CD4-positive, alpha-beta T cell treated with Interleukin-17A for 1 hour (primary cell): ENCODE measurements at regions not wholly inside any gene's neighbourhood (a gene's known extent, or its start where the extent isn't known, plus 50 kb on each side); places are given as distances from the start of the nearest gene placed in this dataset.

ENCODE experiments used
- DNase-seq: peaks from one replicate; pipeline ENCODE4 v3.0.0-alpha.2; 2020

DNA sequence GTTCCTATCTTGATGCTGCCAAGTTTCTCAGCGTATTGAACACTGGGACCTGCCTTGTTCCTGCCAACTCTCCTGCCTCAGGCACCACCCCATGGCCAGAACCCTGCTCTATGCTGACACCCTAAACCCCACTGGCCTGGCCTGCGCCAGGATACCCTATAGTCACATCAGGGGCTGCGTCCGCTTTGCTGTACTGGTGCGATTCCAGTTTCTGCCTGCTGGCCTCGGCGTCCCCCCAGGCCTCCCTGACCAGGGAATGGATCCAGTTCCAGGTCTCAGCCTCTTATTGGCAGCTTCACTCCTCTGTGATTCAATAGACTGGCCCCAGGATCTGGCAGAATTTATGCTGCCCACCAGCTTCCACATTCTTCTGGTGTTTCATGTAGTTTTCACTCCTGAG, 55.0 kb downstream of the GPR6 start:
- DNase-seq, result no peak

DNA sequence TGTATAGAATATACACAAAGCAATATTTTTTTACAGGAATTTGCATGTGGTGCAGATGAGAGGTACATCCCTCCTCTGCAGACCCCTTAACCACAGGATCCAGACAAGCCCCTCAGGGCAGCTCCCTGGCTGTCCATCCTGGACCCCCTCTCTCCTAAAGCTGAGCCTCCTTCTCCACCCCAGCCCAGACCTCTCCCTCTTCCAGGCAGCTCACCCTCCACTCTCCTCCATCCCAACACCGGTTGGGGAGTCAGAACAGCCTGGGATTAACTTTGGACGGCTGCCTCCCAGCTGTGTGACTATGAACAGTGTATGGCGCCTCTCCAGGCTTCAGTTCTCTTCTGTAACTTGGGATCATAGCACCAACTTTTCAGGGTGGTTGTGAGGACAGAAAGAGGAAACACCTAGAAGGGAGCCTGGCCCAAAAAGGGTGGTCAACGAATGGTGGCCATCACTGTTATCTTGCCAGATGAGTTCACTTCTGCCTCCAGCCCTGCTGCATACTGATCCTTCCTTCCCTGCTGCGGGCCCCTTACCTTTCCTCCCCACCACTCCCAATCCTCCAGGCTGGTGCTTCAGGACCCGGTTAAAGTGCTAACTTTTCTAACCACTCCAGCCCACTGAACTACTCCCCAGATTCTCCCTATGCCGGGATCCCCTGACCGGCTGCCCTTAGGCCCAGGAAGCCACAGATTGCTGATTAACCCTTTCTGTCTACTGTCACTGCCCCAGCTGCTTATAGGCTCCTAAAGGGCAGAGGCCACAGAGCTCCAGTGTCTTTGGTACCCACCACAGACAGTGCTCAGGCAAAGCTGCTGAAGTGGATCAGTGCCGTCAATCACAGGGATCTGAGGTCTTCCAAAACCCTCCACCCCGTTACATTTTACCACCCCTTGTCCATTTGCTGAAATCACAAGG, 55.9 kb downstream of the GPR6 start:
- no peak for DNase-seq

DNA sequence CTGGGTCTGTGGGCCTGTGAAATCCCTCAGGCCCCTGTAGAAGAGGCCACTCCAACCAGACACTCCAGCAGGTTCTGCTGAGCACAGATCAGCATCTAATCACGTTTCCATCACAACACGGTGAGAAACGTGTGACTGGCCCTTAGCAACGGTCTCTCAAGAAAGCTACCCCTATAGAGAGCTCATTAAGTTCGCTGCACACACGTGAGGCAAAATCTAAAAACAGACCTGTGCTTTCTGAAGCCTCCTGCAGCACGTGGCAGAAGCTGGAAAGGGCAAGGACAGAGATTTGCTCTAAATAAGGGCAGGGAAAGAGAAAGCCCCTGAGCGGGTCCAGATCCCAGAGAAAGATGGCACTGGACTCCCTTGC, 56.5 kb downstream of the GPR6 start:
- DNase-seq, result no peak

DNA sequence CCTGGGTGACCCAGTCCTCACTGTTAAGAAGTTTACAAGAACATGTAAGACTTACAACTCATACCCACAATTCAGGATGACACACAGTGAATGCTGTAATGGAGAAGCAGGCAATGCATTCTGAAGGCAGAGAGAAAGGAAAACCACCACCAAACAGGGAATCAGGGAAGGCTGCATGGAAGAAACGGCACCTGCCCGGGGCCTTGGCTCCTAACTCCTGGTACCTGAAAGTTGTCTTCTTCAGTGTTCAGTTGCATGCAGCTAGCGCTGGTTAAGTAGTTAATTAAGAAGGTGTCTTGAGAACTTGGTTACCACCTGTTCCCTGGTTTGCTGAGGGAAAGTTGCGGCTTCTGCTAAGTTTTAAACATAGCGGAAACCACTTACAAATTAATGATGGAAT, 57.2 kb downstream of the GPR6 start:
- no peak for DNase-seq

DNA sequence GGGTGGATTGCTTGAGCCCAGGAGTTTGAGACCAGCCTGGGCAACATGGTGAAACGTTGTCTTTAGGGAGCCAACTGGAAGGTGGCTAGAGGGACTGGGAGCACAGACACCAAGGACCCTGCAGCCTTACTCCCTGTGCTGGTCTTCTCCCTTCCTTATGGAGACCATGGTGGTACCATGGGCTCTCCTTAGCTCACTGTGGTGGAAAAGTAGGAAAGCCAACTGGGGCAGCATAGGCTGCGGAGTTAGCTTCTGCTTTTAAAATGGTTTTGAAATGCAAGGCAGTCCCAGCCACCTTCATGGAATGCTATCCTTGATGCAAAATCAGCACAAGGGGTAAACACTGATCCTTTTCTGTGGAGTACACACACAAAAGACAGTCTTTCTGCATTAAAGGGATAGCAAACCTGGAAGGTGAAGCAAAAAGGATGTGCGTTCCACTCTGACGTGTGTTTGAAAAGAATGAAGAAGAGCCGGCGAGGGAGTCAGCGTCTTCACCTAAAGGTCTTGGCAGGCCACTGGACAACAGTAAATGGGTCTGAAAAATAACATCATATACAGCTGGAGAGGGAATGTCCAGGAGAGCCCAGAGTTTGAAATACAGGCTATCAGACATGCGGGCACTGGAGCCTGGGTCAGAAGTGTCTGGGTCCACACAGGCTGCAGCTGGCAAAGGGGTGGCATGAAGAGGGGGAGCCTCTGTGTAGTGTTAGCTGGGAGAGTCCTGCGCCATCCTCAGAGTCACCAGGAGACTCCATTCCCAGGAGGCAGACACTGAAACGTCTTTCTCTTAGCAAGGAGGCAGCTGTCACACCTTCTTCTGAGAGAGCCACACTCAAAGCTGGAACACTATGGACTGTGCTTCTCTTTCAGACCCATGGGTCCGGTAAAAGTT, 58.5 kb downstream of the GPR6 start:
- DNase-seq, result no peak

DNA sequence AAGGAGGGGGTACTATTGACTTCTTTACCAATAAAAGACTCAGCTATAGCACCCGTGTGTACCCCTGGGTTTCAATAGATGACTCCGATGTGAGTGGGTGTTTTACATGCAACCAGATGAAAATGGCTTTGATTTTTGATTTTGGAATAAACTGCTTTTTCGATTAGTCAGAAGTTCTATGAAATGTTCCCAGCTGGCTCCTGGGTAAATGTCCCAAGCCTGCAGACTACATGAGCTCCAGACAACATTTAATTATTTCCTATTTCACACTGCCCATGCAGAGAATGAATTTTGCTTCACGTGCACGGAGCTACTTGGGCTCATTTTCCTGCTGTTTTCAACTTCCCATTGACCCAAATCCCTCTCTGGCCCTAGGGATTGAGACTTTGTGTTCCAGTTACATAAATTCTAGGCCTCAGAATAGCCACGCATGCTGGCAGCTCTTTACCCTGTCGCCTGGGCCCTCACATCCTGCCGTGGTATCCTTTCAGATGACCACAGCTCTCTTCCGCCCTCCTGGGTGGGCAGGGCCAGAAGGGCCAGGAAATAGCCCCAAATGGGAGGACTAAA, 59.7 kb downstream of the GPR6 start:
- no peak for DNase-seq

DNA sequence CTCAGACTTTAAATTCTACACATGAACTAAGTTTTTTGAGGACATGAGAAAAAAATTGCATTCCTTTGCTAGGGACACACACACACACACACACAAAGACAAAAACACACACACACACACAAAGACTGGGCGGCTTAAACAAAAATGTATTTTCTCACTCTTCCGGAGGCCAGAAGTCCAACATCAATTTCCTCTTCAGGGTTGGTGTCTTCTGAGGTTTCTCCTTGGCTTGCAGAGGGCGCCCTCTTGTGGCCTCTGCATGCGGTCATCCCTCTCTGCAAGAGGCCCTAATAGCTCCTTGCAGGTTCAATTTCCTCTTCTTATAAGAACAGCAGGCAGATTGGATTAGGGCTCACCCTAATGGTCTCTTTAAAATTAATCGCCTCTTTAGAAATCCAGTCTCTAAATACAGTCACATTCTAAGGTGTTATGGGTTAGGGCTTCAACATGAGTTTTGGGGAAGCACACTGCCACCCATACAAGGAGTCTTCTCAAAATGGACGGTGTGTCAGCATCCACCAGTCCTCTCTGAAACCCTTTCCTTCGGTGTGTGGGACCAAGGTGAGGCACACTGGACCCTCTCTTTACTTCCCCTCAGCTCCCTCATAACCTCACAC, 61.4 kb downstream of the GPR6 start:
- peak; percentile 83 for DNase-seq

DNA sequence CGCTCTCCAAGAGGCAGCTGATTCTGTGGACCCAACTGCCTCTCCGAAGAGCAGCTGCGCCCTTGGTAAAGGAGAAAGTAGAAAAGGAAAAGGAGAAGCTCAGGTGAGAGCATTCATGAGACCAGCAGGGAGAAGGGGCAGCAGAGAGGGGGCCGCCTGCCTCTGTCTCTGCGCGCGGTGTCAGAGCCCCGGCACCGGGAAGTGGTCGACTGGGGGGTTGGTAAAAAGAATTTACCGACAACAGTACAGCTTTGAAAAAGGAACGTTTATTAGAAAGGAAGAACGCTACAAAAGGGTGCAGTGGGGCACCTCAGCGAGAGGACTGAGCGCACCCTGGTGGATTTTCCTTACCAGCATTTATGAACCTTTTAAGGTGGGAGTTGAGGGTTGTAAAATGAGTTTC, 61.9 kb downstream of the GPR6 start:
- peak; percentile 50 for DNase-seq

DNA sequence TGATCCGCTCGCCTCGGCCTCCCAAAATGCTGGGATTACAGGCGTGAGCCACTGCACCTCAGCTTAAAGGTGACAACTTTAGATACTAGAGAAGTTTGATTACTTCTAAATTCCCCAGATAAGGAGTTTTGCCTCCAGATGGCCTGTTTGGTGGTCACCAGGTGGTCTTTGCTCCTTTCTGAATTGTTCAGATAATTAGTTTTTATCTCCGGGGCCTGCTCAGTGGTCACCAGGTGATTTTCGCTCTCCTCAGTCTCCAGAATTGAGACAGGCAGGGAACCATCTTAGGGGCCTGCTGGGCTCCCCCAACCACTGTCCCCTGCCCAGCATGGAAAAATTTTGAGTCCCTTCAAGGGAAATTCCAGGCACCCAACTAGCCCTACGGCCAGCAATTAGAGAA, 62.6 kb downstream of the GPR6 start:
- DNase-seq, result no peak

DNA sequence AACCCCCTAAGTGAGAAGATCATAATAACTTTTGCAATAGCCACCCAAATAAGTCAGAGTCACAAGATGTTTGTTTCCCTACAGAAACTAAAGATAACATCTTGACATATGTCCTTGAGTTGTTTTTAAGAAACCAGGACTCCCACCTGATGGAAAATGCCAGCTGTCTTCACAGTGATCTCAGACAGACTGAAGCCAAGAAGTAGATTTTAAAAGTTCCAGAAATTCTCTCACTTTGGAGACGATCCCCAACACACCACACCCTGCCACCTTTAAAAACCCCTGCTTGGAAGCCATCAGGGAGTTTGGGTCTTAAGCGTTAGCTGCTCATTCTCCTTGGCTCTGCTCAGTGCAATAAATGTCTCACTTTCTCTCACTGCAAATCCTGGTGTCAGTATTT, 63.0 kb downstream of the GPR6 start:
- DNase-seq, result no peak

DNA sequence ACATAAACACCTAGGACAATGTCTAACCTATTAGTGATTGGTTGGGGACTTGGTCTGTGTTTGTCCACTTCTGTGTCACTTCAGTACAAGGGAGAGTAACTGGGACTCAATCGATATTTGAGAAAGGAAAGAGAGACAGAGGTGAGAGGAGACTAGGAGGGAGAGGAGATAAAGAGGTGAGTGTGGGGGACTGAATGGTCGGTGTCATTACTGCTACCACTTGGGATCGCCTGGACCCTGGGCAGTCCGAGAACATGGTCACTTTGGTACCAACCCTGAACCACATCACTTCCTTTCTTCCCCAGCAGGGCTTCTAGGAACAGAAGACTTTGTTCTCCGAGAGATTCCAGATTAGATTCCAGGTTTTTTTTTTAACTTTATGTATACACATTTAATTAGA, 63.7 kb downstream of the GPR6 start:
- no peak for DNase-seq

DNA sequence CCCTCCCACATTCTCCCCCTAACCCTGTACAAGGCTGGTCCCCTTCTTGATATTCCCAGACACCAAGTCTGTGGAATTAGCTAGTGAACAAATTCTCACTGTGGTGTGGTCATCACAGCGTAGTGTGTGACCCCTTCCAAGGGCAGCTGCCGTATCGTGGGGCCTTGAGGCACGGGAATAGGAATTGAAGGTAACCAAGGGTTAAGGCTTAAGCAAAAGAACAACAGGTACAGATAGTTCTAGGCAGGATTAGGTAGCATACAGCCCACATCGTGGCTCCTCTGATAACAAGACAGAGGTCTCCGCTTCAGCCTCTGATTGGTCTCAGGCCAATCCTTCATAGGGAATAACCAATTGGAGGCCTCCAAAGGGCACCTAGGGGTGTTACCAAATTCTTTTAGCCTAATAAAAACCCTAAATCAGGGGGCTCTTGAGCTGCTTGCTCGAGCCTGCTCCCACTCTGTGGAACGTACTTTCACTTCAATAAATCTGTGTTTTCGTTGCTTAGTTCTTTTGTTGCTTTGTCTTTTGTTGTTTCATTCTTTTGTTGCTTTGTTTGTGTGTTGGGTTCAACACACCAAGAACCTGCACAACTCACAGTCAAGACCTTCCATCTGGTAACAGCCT, 64.7 kb downstream of the GPR6 start:
- DNase-seq, result no peak

DNA sequence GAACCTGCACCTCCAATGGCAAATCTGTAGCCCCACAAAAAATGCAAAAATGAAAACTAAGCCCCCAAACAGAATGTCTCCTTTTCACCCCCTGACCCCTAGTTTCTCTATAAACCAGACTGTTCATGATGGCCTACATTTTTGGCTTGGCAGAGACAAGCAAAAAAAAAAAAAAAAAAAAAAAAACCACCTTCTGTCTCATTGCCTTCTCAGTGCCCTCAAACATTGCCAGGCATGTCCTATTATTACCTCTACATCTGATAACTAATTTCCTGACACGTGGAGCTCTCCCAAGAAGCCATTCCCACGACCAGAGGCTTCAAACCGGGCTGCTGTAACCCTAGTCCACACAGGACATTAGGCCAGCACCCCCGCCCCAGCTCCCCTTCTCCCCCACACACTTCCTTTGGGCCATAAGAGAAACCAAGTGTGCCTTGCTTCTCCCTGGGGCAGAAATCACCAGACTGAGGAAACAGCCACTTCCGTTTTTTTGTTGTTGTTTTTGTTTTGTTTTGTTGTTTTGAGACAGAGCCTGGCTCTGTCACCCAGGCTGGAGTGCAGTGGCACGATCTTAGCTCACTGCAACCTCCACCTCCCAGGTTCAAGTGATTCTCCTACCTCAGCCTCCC, 65.4 kb downstream of the GPR6 start:
- no peak for DNase-seq

DNA sequence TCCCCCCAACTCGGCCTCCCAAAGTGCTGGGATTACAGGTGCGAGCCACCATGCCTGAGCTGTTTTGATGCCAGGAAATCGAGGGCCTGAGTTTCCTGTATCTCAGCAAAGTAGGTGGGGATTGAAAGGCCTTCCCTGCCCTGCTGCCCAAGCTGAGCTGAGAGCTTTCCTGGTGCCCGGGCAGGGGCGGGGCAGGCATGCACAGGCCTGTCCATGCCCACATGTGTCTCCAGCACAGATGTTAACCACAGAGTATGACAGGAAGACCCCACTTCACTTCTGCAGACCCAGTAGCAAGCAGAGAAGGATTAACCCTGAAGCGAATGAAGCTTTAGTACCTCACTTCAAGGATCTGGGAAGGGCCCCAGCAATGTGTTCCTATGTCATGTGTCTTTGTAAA, 66.0 kb downstream of the GPR6 start:
- DNase-seq, result no peak

DNA sequence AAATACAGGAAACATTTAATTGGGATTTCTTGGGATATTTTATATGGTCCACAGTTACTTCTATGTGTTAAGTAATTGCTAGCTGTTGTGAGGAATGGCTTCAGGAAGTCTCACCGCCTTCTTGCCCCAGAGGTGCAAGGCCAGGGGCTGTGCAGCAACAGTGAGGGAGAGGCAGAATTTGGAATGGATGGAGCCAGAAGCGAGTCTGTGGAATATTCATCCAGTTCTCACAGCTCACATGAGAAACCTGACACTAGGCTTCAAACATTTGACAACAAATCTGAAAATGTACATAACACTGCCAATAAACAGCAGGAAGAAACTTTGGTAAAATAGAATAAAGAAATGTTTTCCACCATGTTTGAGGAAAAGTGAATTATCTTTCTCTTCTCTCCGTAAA, 66.5 kb downstream of the GPR6 start:
- no peak for DNase-seq

DNA sequence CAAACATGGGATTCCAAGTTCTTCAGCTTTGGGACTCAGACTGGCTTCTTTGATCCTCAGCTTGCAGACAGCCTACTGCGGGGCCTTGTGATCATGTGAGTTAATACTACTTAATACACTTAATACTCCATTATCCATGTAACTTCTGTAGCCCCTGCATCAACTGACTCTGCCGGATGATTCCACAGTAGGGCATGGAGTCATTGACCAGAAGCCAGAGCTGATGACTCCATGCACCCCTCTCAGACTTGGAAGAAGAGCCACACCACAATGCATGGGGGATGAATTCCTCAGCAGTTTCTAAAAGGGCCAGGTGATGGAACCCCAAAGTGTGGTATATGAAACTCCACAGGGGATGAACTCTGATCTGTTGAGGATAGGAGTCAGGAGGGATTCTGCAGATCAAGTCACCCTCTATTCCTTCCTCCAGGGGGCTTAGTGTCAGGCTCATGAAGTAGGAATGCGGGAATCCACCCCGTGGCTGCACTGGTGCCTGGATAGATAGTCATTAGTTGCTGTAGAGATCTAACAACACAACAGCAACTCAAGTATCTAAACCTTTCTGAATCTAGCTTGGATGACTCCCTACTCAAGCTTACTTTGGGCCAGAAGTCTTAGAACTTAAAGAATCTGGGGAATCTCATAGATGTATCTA, 70.2 kb downstream of the GPR6 start:
- no peak for DNase-seq

DNA sequence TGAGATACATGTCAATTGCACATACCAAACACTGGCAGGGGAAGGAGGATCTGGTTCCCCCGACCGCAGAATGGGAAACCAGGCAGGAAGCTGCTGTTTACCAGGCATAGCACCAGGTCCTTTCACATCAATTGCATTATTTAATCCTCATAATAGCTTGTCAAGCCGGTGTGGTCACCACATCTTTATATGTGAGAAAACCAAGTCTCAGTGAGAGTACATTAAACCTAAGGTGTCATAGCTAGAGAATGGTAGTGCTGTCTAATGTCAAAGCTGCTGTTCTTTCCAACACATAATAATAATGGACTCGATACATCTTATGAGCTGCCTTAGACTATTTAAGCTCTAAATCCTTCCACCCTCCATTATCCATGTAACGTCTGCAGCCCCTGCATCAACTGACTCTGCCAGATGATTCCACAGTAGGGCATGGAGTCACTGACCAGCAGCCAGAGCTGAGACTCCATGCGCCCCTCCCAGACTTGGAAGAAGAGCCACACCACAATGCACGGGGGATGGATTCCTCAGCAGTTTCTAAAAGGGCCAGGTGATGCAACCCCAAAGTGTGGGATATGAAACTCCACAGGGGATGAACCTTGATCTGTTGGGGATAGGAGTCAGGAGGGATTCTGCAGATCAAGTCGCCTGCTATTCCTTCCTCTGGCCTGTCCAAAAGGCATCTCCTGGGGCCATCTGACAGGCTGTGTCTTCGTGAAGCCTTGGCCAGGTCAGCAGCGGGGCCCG, 71.8 kb downstream of the GPR6 start:
- DNase-seq, result no peak
